NOMO-1 (cell line): ENCODE measurements at regions not wholly inside any gene's neighbourhood (a gene's known extent, or its start where the extent isn't known, plus 50 kb on each side); places are given as distances from the start of the nearest gene placed in this dataset.

ENCODE experiments used
- DNase-seq, 2 experiments: peaks; one replicate each; lab custom pipeline; 2025; ENCODE audit not compliant: unreplicated experiment in 2 of 2; lab: John Stamatoyannopoulos, UW

DNA sequence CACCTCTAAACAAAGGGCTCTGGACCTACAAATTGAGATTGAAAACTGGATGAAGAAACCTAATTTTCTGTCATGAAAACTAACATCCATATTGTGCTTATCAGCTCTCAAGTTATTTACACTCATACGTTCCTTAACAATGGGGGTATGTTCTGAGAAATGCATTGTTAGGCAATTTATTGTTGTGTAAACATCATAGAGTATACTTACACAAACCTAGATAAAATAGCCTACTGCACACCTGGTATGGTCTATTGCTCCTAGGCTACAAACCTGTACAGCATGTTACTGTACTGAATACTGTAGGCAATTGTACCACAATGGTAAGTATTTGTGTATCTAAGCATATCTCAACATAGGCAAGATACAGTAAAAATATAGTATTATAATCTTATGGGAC is 191.4 kb downstream of the TM2D1 start:
- no peak for DNase-seq

DNA sequence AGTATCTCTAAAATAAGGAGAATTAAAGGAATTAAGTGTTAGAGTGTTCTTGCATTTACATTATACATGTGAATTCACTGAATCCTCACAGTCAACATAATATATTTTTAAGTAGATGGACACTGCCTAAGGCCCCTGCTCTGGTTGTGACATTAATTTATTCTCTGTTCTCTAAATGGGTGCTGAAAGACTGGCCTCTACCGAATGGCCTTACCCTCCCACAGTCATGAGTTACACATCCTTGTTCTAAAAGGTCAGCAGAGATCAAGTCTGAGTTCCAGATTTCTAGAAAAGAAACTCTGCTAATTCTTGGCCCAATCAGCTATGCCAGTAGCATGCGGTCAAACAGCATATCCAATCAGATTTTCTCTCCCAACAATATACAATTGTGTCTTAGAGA is 193.2 kb downstream of the TM2D1 start:
- no peak for DNase-seq

DNA sequence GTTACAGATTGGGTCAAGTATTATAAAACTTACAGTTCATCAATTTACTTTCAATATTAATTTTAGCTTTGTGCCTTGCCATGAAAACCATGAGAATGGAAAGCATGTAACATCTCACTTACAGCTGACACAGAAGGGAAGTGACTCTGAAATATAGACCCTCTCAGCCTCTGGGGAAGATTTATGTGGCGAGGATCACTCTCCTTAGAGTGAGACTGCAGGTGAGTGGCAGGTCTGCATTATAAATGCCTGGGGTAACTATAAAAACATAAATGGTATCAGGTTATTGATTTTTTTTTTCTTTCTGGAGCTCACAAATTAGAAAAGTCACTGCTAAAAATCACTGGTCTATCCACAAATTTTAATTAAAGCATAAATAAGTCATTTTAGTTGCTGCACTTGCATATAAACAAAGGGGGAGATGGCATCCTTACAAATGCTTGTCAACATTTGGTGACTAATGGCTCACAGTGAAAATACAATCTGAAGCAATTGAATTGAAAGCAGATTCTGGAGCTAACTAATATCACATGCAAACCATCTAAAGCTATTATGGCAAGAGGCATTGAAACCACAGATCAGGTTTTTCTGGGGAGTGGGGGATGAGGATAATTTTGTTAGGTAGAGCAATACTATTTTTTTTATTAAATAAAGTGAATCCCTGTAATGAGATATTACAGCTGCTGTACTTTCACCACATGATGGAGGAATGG is 200.9 kb downstream of the TM2D1 start:
- DNase-seq = no peak

DNA sequence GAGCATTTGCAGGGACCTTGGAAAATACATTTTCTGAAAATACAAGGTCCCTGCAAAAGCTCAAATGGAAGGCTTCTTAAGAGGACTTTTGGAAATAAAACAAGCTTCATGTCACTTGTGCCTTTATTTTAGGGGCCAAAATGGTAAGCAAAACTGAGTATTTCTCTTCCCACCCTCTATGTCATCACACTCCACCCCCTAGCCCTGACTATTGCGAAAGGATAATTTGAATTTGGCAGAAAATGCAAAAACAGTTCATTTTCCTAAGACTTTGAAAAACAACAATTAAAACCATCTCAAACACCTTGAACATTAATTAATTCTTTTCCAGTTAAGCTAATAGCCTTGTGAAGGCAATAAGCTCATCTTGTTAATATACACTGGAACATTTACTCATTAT is 201.7 kb downstream of the TM2D1 start:
- no peak for DNase-seq

DNA sequence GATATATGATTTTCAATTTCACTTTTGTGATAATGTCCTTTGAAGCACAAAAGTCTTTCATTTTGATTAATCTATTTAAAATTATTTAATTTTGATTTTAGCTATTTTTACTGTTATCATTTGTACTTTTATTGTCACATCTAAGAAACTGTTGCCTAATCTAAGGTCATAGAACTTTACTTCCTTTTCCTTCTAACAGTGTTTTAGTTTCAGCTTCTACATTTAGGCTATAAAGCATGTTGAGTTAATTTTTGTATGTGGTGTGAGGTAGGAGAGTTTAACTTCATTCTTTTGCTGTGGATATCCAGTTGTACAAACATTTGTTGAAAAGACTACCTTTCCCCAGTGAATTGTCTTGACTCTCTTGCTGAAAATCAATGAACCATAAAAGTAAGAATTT is 204.5 kb downstream of the TM2D1 start:
- peak; percentile 22 to 78 for DNase-seq

DNA sequence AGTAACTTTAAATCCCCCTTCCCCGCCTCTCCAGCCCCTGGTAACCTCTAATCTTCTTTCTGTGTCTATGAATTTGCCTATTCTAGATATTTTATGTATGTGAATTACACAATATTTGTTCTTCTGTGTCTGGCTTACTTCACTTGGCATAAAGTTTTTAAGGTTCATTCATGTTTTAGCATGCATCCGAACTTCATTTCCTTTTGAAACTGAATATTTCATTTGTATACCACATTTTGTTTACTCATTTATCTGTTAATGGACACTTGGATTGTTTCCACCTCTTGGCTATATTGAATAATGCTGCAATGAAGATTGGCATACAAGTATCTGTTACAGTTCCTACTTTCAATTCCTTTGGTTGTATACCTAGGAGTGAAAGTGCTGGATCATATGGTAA is 205.3 kb downstream of the TM2D1 start:
- DNase-seq = peak in 1 of 2 experiments; percentile 40

DNA sequence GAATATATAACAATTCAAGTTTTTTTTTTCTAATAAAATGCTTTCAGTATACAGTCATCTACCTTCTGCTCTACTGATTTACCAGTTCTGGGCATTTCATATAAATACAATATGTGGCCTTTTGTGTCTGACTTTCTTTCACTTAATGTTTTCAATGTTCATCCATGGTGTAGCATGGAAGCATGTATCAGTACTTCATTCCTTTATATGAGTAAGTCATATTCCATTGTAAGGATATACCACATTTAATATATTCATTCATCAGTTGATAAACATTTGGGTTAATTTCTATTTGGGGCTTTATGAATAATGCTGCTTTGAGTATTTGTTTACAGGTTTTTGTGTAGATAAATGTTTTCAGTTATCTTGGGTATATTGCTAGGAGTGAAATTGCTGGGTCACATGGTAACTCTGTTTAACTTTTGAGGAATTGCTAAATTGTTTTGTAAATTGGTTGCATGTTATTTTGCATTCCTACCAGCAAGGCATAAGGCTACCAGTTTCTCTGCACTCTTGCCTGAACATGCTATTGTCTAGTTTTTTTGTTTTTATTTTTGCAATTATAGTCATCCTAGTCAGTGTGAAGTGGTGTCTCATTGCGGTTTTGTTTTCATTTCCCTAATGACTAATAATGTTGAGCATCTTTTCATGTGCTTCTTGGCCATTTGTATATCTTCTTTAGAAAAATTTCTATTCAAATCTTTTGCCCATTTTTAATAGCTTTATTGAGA is 206.1 kb downstream of the TM2D1 start:
- peak in 1 of 2 experiments; percentile 20 for DNase-seq

DNA sequence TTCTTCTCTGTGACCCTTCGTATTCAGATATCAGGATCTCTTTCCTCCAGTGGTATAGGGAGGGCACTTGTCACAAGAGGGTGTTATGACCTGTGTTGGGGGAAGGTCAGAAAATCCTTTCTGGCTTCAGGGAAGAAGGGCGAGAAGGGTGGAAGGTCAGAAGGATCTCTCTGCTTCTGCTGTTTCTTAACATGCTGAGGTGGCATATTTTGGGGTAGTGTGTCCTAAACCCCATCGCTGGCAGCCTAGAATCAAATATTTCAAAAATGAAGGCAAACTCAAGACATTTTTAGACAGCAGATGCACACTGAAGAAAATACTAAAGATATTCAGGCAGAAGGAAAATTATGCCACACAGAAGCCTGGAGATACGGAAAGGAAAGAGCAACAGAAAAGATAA is 207.6 kb downstream of the TM2D1 start:
- DNase-seq = no peak

DNA sequence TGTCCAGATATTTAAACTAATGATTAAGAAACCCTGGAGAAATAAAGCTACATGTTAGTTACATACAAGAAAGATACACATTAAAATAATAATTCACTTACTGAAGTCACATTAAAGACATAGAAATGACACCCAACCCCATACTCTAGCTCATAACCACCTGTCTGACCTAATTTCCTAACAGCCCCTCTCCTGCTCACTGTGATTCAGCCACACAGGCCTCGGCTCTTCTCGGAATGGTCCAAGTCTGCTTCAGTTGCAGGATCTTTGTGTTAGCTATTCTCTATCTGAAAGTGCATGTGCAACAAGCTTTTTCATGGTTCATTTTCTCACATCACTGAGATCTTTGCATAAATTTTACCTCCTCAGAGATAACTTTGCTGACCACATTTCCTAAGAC is 209.8 kb downstream of the TM2D1 start:
- no peak for DNase-seq
